ENCODE measurements at regions not wholly inside any gene's neighbourhood (a gene's known extent, or its start where the extent isn't known, plus 50 kb on each side); places are given as distances from the start of the nearest gene placed in this dataset.

DNA sequence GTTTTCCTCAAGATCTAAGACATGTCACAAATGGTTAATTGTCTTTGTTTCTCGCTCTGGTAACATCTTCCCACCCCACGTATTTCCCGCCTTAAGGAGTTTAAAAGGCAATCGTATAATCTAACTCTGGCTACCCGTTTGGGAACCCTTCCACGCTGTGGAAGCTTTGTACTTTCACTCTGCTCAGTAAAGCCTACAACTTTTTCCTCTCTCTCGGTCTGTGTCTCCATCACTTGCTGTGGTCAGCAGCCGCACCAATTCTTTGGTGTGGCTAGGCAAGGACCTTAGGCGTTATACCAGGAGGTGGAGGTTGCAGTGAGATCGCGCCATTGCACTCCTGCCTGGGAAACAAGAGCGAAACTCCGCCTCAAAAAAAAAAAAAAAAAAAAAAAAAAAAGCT lies 1430.1 kb downstream of the LRRC4C start:
- Histone ChIP-seq H3K36me3 (ENCODE audit: control insufficient read depth, insufficient read depth, low read length) (no peaks in the 10 kb centered on the region), H4K20me1 (replicated peaks; ENCODE audit: control insufficient read depth, insufficient read depth, low read length) (no peaks in the 10 kb centered on the region), H3K27me3 (ENCODE audit: control insufficient read depth in 2 of 2, insufficient read depth in 2 of 2, low read length in 2 of 2) (no peaks in the 10 kb centered on the region), H3K9me1 (ENCODE audit: control insufficient read depth, insufficient read depth, low read length) (no peaks in the 10 kb centered on the region), H3K9me3 (replicated peaks; ENCODE audit: control insufficient read depth, insufficient read depth, low read depth, low read length) (no peaks in the 10 kb centered on the region), H3K9ac (ENCODE audit: insufficient read depth in 1 of 2, low read depth in 2 of 2, low read length in 2 of 2) (no peak overlapping the region), H3K27ac (ENCODE audit: extremely low read depth, low read depth, low read length) (no peak overlapping the region), H3K4me3 (no peak overlapping the region), H3K4me1 (replicated peaks in 1 of 2; ENCODE audit: control insufficient read depth in 2 of 2, insufficient read depth in 2 of 2, low read length in 2 of 2) (no peaks in the 10 kb centered on the region), H3K4me2 (ENCODE audit: insufficient read depth, low read length) (no peak overlapping the region), H2AFZ (ENCODE audit: low read depth, low read length) (no peak overlapping the region), H3K79me2 (ENCODE audit: control insufficient read depth, insufficient read depth, low read length) (no peaks in the 10 kb centered on the region)
- no TSS peak for BruUV-seq (replicated peaks)
- TF ChIP-seq FOS (IDR thresholded peaks at IDR 0.05; ENCODE audit: extremely low read depth, insufficient read length) (no peak), BRD4 (IDR thresholded peaks at IDR 0.05) (no peak), L3MBTL2 (IDR thresholded peaks at IDR 0.05) (no peak), PRPF4 (IDR thresholded peaks at IDR 0.05; ENCODE audit: insufficient read depth, low read depth, low read length, poor library complexity, severe bottlenecking) (no peak), SMAD1 (IDR thresholded peaks at IDR 0.05; ENCODE audit: low read depth, low read length, partially characterized antibody) (no peak), NR2C1 (IDR thresholded peaks at IDR 0.05) (no peak), NR2C1 (tag; IDR thresholded peaks at IDR 0.05) (no peak), STAT5A (IDR thresholded peaks at IDR 0.05; ENCODE audit: borderline replicate concordance, low read length) (no peak), ELF4 (CRISPR knock-in tag; IDR thresholded peaks at IDR 0.05) (no peak), ZNF717 (CRISPR knock-in tag; IDR thresholded peaks at IDR 0.05) (no peak), ZNF282 (CRISPR knock-in tag; IDR thresholded peaks at IDR 0.05) (no peak)
- TF ChIP-seq, protein P1, sequence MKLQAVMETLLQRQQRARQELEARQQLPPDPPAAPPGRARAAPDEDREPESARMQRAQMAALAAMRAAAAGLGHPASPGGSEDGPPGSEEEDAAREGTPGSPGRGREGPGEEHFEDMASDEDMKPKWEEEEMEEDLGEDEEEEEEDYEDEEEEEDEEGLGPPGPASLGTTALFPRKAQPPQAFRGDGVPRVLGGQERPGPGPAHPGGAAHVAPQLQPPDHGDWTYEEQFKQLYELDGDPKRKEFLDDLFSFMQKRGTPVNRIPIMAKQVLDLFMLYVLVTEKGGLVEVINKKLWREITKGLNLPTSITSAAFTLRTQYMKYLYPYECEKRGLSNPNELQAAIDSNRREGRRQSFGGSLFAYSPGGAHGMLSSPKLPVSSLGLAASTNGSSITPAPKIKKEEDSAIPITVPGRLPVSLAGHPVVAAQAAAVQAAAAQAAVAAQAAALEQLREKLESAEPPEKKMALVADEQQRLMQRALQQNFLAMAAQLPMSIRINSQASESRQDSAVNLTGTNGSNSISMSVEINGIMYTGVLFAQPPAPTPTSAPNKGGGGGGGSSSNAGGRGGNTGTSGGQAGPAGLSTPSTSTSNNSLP (IDR thresholded peaks at IDR 0.05; ENCODE audit: borderline replicate concordance, low read depth, low read length): no peak
- TF ChIP-seq, protein P2, sequence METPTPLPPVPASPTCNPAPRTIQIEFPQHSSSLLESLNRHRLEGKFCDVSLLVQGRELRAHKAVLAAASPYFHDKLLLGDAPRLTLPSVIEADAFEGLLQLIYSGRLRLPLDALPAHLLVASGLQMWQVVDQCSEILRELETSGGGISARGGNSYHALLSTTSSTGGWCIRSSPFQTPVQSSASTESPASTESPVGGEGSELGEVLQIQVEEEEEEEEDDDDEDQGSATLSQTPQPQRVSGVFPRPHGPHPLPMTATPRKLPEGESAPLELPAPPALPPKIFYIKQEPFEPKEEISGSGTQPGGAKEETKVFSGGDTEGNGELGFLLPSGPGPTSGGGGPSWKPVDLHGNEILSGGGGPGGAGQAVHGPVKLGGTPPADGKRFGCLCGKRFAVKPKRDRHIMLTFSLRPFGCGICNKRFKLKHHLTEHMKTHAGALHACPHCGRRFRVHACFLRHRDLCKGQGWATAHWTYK (CRISPR knock-in tag; IDR thresholded peaks at IDR 0.05): no peak
- TF ChIP-seq, protein P3, sequence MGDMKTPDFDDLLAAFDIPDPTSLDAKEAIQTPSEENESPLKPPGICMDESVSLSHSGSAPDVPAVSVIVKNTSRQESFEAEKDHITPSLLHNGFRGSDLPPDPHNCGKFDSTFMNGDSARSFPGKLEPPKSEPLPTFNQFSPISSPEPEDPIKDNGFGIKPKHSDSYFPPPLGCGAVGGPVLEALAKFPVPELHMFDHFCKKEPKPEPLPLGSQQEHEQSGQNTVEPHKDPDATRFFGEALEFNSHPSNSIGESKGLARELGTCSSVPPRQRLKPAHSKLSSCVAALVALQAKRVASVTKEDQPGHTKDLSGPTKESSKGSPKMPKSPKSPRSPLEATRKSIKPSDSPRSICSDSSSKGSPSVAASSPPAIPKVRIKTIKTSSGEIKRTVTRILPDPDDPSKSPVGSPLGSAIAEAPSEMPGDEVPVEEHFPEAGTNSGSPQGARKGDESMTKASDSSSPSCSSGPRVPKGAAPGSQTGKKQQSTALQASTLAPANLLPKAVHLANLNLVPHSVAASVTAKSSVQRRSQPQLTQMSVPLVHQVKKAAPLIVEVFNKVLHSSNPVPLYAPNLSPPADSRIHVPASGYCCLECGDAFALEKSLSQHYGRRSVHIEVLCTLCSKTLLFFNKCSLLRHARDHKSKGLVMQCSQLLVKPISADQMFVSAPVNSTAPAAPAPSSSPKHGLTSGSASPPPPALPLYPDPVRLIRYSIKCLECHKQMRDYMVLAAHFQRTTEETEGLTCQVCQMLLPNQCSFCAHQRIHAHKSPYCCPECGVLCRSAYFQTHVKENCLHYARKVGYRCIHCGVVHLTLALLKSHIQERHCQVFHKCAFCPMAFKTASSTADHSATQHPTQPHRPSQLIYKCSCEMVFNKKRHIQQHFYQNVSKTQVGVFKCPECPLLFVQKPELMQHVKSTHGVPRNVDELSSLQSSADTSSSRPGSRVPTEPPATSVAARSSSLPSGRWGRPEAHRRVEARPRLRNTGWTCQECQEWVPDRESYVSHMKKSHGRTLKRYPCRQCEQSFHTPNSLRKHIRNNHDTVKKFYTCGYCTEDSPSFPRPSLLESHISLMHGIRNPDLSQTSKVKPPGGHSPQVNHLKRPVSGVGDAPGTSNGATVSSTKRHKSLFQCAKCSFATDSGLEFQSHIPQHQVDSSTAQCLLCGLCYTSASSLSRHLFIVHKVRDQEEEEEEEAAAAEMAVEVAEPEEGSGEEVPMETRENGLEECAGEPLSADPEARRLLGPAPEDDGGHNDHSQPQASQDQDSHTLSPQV (IDR thresholded peaks at IDR 0.05): no peak
- CTCF ChIA-PET (ENCODE audit: low intra/inter-chr PET ratio): no interaction called here
- no peak for DNase-seq (ENCODE audit: extremely low read depth in 1 of 4, low spot score in 3 of 4)
- FAIRE-seq: no peak
- intact Hi-C loops (cut with micrococcal nuclease) (no loop called here), in situ Hi-C loops (cut with MboI) (no loop called here)
- POLR2A ChIA-PET: no interaction called here
- 0% methylated on average over 10 of the region's 13 CpGs for WGBS (ENCODE audit: insufficient coverage, low coverage, missing lambda C conversion rate)
- no peak for ATAC-seq
